Activated CD8-positive, alpha-beta T cell treated with anti-CD3 and anti-CD28 coated beads for 36 hours (primary cell): ENCODE measurements at regions not wholly inside any gene's neighbourhood (a gene's known extent, or its start where the extent isn't known, plus 50 kb on each side); places are given as distances from the start of the nearest gene placed in this dataset.

ENCODE experiments used
- ATAC-seq: fragments of 200-7000 bp; cut with Tn5 transposase; one replicate; pipeline ENCODE4 v1.10.0; 2021; ENCODE audit warnings: mild to moderate bottlenecking, moderate library complexity
- CTCF ChIA-PET: fragments of 350-600 bp; sonication (Branson Sonifier 250); formaldehyde crosslinking; loops from one replicate; lab custom pipeline; 2021; ENCODE audit warnings: antibody characterized with exemption; lab: Charles Lee
- POLR2A ChIA-PET: fragments of 350-600 bp; sonication (Branson Sonifier 250); formaldehyde crosslinking; loops from one replicate; lab custom pipeline; 2021; ENCODE audit warnings: antibody characterized with exemption; lab: Charles Lee
- DNase-seq: peaks from one replicate; pipeline ENCODE4 v3.0.0-alpha.2; 2020
- H3K27ac Mint-ChIP-seq: one replicate; pipeline ENCODE4 v1.8.0; 2021; ENCODE audit warnings: mild to moderate bottlenecking, mixed read lengths
- H3K27me3 Mint-ChIP-seq: one replicate; pipeline ENCODE4 v1.8.0; 2021; ENCODE audit warnings: mixed read lengths
- H3K36me3 Mint-ChIP-seq: one replicate; pipeline ENCODE4 v1.8.0; 2021; ENCODE audit warnings: low read depth, mixed read lengths
- H3K4me1 Mint-ChIP-seq: one replicate; pipeline ENCODE4 v1.8.0; 2021; ENCODE audit warnings: low read depth, mixed read lengths
- H3K4me3 Mint-ChIP-seq: one replicate; pipeline ENCODE4 v1.8.0; 2021; ENCODE audit warnings: mild to moderate bottlenecking, moderate library complexity, mixed read lengths
- H3K9me3 Mint-ChIP-seq: one replicate; pipeline ENCODE4 v1.8.0; 2021; ENCODE audit warnings: mixed read lengths
- intact Hi-C: fragments of 100-400 bp; cut with micrococcal nuclease; formaldehyde crosslinking; loops from one replicate; pipeline ENCODE4 v1.10.0; 2022
- TF ChIP-seq, protein P1 (sequence below): fragments of 200-600 bp; IDR thresholded peaks from one replicate; pipeline ENCODE4 v1.8.0; 2022; ENCODE audit warnings: antibody characterized with exemption, mild to moderate bottlenecking

DNA sequence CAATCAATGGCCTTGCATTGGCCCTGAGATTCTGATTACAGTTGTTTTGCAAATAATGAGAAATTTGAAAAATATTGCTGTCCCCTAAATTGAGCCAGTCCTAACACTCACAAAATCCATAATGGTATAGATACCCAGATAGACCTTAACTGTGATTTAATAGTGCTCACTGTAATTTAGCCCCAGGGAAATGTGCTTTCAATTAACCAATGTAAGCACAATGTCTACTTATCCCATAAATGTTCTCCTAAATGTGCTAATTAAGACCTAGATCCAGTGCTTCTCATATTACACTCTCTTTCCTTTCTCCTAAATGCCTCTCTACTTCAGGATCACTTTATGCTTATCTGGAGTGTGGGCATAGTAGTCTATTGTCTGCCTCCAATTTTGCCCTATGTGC lies 417.8 kb upstream of the CCL2 start:
- TF ChIP-seq, protein P1, sequence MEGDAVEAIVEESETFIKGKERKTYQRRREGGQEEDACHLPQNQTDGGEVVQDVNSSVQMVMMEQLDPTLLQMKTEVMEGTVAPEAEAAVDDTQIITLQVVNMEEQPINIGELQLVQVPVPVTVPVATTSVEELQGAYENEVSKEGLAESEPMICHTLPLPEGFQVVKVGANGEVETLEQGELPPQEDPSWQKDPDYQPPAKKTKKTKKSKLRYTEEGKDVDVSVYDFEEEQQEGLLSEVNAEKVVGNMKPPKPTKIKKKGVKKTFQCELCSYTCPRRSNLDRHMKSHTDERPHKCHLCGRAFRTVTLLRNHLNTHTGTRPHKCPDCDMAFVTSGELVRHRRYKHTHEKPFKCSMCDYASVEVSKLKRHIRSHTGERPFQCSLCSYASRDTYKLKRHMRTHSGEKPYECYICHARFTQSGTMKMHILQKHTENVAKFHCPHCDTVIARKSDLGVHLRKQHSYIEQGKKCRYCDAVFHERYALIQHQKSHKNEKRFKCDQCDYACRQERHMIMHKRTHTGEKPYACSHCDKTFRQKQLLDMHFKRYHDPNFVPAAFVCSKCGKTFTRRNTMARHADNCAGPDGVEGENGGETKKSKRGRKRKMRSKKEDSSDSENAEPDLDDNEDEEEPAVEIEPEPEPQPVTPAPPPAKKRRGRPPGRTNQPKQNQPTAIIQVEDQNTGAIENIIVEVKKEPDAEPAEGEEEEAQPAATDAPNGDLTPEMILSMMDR, result no peak
- Mint-ChIP-seq H3K9me3 (no peaks in the 10 kb centered on the region), H3K4me1 (no peaks in the 10 kb centered on the region), H3K27ac (no peak overlapping the region), H3K4me3 (no peak overlapping the region), H3K36me3 (no peaks in the 10 kb centered on the region), H3K27me3 (peaks cover 5% of the 10 kb centered on the region)
- POLR2A ChIA-PET, result no interaction called here
- DNase-seq, result no peak
- ATAC-seq, result no peak
- CTCF ChIA-PET, result no interaction called here
- intact Hi-C loops, result no loop called here

DNA sequence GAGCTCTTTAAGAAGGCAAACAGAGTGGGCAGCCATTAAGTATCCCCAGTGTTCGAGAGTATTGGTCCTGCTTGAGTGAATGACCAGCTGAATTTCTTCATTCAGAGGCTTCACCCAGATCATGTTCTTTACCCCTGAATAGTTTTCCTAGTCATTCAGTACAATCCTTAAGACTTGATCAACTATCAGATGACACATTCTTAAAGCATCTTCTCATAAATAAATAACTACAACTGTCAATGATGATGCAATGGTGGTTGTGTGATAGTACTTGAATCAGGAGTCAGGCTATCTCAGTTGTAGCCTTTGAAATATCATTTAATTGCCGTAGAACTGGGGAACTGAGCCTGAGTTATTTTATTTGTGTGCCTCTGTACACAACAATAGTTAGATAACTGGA lies 416.8 kb upstream of the CCL2 start:
- Mint-ChIP-seq H3K27me3 (peaks cover 5% of the 10 kb centered on the region), H3K36me3 (no peaks in the 10 kb centered on the region), H3K27ac (no peak overlapping the region), H3K4me1 (no peaks in the 10 kb centered on the region), H3K9me3 (no peaks in the 10 kb centered on the region), H3K4me3 (no peak overlapping the region)
- POLR2A ChIA-PET, result no interaction called here
- TF ChIP-seq, protein P1, result no peak
- DNase-seq, result no peak
- ATAC-seq, result no peak
- intact Hi-C loops, result no loop called here
- CTCF ChIA-PET, result no interaction called here

DNA sequence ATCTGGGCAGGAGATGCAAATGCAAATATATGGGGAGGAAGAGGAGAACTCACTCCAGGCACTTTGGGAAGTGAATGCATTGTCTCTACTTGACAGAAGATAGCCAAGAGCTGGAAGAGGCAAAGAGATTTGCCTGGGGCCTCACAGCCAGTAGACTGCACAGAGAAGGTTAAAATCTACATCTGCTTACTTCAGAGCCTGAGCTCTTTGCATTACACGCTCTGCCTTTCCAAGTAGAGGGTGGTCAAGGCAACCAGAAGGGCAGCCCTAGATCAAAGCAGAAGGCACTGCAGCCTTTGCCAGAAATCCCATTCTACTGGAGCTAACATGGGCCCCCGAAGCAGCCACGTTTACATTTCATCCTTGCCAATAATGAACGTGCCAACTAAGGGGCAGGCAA lies 407.2 kb upstream of the CCL2 start:
- POLR2A ChIA-PET, result no interaction called here
- Mint-ChIP-seq H3K36me3 (no peaks in the 10 kb centered on the region), H3K4me1 (no peaks in the 10 kb centered on the region), H3K9me3 (no peaks in the 10 kb centered on the region), H3K4me3 (no peak overlapping the region), H3K27me3 (peaks cover 5% of the 10 kb centered on the region), H3K27ac (no peak overlapping the region)
- no peak for DNase-seq
- TF ChIP-seq, protein P1, result no peak
- no peak for ATAC-seq
- intact Hi-C loops, result no loop called here
- CTCF ChIA-PET, result no interaction called here

DNA sequence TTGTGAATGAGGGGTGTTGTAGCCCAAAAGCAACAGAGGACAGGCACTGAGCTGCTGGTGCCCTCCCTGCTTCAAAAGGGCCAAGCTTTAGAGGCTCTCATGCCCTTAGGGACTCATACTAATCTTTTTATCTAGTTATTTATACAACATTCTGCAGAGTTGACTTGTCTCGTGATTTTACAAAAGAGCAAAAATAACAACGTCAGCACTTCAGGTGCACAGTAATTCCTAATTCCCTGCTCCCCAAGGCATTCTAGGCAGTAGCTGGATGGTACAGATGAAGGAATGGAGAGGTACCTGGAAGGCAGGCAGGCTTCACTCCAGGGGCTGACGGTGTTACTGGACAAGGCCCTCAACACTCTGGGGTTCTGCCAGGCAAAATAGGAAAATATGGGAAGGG lies 406.7 kb upstream of the CCL2 start:
- POLR2A ChIA-PET, result no interaction called here
- intact Hi-C loops, result no loop called here
- ATAC-seq (no peak), DNase-seq (no peak)
- CTCF ChIA-PET, result no interaction called here
- Mint-ChIP-seq H3K4me1 (no peaks in the 10 kb centered on the region), H3K4me3 (no peak overlapping the region), H3K27ac (no peak overlapping the region), H3K27me3 (peaks cover 5% of the 10 kb centered on the region), H3K36me3 (no peaks in the 10 kb centered on the region), H3K9me3 (no peaks in the 10 kb centered on the region)
- TF ChIP-seq, protein P1, result no peak

DNA sequence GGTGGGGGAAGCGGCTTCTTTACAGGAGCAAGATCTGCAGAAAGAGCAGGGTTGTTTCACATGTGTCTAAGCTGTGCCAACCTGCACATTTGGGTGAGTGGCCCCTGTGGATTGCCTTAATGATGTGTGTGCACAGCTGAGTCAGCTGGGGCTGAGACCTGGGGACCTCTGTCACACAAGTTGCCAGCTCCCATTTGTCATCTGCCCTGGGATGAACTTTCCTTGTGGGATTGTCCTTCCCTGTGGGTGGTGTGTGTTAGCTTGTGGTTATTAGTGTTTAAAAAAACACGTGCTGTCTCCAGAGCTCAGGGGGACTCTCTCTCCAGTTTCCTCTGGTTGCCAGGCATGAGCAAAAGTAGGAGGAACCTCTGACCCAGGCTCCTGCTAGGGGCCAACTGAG lies 400.5 kb upstream of the CCL2 start:
- Mint-ChIP-seq H3K9me3 (no peaks in the 10 kb centered on the region), H3K4me1 (no peaks in the 10 kb centered on the region), H3K36me3 (no peaks in the 10 kb centered on the region), H3K27ac (no peak overlapping the region), H3K27me3 (peaks cover 7% of the 10 kb centered on the region), H3K4me3 (no peak overlapping the region)
- no peak for DNase-seq
- ATAC-seq, result no peak
- TF ChIP-seq, protein P1, result no peak
- POLR2A ChIA-PET, result no interaction called here
- intact Hi-C loops, result no loop called here
- CTCF ChIA-PET, result no interaction called here
